Progenitor cell of endocrine pancreas (in vitro differentiated cells): ENCODE measurements at regions not wholly inside any gene's neighbourhood (a gene's known extent, or its start where the extent isn't known, plus 50 kb on each side); places are given as distances from the start of the nearest gene placed in this dataset.

Source experiments
- DNase-seq: peaks from one replicate; pipeline ENCODE4 v3.0.0; 2021; ENCODE audit warnings: low spot score; ENCODE audit not compliant: unreplicated experiment
- H3K27ac Mint-ChIP-seq: 2 replicates; pipeline ENCODE4 v1.8.0; 2021; ENCODE audit warnings: mild to moderate bottlenecking, moderate library complexity, mixed read lengths
- H3K27me3 Mint-ChIP-seq: 2 replicates; pipeline ENCODE4 v1.8.0; 2021; ENCODE audit warnings: mixed read lengths
- H3K36me3 Mint-ChIP-seq: 2 replicates; pipeline ENCODE4 v1.8.0; 2022; ENCODE audit warnings: mixed read lengths; ENCODE audit not compliant: insufficient read depth
- H3K4me1 Mint-ChIP-seq: 2 replicates; pipeline ENCODE4 v1.8.0; 2021; ENCODE audit warnings: low read depth, mixed read lengths
- H3K4me3 Mint-ChIP-seq: 2 replicates; pipeline ENCODE4 v1.8.0; 2021; ENCODE audit warnings: low read depth, mild to moderate bottlenecking, moderate library complexity, mixed read lengths
- H3K9me3 Mint-ChIP-seq: 2 replicates; pipeline ENCODE4 v1.8.0; 2021; ENCODE audit warnings: low read depth, mixed read lengths
- TF ChIP-seq, protein P1 (sequence below): fragments of 200-600 bp; sonication (generic); IDR thresholded peaks from one replicate; pipeline ENCODE4 v1.5.0; 2021; ENCODE audit warnings: antibody characterized with exemption, mild to moderate bottlenecking; ENCODE audit not compliant: unreplicated experiment

DNA sequence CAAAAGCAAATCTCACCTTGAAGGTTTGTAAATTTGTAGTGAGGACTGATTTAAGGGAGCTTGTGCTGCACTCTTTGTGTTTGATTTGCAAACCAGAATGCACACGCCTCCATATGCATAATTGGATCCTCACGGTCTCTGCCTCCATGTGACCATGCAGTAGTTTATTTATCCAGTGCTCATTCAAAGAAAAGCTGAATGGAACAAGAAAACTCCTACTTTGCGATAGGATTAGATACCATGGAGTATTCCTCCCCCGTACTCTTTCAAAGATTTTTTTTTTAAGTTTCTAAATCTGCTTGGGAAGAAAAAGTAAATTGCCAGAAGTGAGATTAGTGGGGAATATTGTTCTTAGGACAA lies 290.4 kb upstream of the TUT7 start:
- Mint-ChIP-seq H3K4me1 (peaks cover 9% of the 10 kb centered on the region), H3K27ac (no peak overlapping the region), H3K4me3 (no peak overlapping the region), H3K36me3 (no peaks in the 10 kb centered on the region), H3K9me3 (no peaks in the 10 kb centered on the region), H3K27me3 (peaks cover 61% of the 10 kb centered on the region)
- no peak for DNase-seq
- TF ChIP-seq, protein P1, sequence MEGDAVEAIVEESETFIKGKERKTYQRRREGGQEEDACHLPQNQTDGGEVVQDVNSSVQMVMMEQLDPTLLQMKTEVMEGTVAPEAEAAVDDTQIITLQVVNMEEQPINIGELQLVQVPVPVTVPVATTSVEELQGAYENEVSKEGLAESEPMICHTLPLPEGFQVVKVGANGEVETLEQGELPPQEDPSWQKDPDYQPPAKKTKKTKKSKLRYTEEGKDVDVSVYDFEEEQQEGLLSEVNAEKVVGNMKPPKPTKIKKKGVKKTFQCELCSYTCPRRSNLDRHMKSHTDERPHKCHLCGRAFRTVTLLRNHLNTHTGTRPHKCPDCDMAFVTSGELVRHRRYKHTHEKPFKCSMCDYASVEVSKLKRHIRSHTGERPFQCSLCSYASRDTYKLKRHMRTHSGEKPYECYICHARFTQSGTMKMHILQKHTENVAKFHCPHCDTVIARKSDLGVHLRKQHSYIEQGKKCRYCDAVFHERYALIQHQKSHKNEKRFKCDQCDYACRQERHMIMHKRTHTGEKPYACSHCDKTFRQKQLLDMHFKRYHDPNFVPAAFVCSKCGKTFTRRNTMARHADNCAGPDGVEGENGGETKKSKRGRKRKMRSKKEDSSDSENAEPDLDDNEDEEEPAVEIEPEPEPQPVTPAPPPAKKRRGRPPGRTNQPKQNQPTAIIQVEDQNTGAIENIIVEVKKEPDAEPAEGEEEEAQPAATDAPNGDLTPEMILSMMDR, result no peak

DNA sequence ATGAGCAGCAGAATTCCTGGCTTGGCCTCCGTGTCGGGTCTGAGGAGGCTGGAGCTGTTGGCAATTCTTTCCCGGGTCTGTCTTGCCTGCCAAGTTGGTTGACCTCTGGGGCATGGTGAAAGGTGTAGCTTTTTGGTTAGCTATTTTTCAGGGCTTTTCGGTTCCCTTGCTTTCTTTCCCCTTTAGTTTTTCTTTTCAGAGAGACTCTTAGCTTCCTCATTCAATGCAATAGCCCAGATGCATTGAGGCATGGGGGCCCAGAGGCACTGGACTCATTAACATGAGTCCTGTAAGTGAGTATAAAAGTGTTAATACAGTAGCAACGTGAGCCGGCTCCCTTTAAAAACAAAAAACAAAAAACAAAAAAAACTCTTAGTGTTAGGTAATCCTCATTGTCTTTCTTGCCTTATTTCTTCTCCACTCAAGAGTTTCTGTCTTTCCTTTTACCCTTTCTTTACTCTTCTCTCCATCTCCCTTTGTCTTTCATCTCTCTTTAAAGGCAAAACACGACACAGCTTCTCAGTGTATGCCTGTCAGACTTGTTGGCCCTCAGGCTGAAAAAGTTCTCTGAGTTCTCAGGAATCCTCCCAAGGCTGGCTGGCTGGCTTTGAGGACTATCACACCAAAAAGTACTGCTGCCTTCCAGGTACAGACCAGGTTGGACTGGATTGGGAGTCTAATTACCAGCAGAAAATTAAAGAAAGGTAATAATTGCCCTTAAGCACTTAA lies 289.9 kb upstream of the TUT7 start:
- peaks cover 12% of the 10 kb centered on the region for H3K4me1 Mint-ChIP-seq
- TF ChIP-seq, protein P1, result no peak
- no peaks in the 10 kb centered on the region for H3K9me3 Mint-ChIP-seq
- H3K36me3 Mint-ChIP-seq, result no peaks in the 10 kb centered on the region
- peaks cover 62% of the 10 kb centered on the region for H3K27me3 Mint-ChIP-seq
- no peak overlapping the region for H3K27ac Mint-ChIP-seq
- DNase-seq, result no peak
- H3K4me3 Mint-ChIP-seq, result no peak overlapping the region

DNA sequence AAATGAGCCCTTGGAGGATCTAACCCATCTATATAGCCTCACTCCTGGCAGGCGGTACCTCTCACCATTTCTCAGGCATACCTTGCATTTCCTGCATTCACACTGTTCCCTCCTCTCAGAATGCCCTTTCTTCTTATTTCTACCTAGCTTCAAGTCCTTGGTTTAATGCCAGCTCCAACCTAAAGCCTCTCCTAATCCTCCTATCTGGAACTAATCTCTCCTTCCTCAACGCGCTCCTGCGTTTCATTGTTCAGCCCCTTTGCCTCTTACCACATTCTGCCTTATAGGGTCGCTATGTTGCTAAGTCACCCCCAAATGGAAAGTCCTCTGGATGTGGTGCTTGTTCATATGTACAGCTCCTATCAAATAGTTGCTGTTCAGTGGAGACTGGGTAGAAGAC lies 288.5 kb upstream of the TUT7 start:
- H3K36me3 Mint-ChIP-seq, result no peaks in the 10 kb centered on the region
- H3K4me1 Mint-ChIP-seq, result peaks cover 12% of the 10 kb centered on the region
- H3K4me3 Mint-ChIP-seq, result no peak overlapping the region
- DNase-seq, result no peak
- no peaks in the 10 kb centered on the region for H3K9me3 Mint-ChIP-seq
- no peak overlapping the region for H3K27ac Mint-ChIP-seq
- TF ChIP-seq, protein P1, result no peak
- peaks cover 71% of the 10 kb centered on the region for H3K27me3 Mint-ChIP-seq

DNA sequence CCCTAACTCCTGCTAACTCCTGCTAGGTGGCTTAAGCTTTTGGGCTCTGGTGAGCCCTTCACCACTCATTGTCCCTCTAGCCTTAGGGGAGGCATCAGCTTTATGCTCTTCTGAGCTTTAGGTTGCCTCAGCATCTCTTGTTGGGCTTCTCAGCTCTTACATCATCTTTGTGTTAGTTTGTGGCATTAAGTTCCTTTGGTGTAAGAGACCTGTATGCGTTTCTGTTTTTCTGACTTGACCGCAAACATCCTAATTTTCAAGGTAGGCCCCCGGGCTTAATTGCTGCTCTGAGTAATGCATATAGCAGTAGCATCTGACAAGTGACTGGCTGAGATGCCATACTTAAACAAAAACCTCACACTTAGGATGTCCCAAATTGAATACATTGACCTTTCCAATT lies 287.8 kb upstream of the TUT7 start:
- H3K4me1 Mint-ChIP-seq, result peaks cover 12% of the 10 kb centered on the region
- TF ChIP-seq, protein P1, result no peak

DNA sequence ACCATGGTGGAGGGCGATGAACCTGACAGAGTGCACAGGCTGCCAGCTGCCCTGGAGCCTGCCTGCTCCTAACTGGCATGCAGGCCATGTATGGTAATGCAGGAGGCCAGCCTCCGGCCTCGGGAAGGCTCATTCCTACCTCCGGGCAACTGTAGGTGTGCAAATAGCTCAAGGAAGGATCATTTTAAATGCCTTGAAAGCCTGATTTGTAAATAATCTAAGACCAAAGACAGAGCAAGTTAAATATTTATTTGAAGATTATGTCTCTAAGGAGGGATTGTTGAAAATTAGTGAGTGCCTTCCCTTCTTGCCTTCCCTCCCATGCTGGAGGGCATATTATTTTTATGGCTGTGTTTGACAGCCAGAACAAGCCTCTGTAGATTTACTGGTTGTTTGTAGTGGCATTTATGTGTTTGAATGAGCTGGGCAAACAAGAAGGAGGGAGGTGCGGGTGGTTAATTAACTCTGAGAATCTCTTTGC lies 285.7 kb upstream of the TUT7 start:
- peak; percentile 24 for DNase-seq
- peaks cover 86% of the 10 kb centered on the region for H3K27me3 Mint-ChIP-seq
- H3K36me3 Mint-ChIP-seq, result no peaks in the 10 kb centered on the region
- H3K9me3 Mint-ChIP-seq, result no peaks in the 10 kb centered on the region
- TF ChIP-seq, protein P1, result peak; percentile 43
- H3K4me1 Mint-ChIP-seq, result peaks cover 12% of the 10 kb centered on the region
- no peak overlapping the region for H3K4me3 Mint-ChIP-seq
- H3K27ac Mint-ChIP-seq, result peak overlapping the region; percentile 12

More for the DNA sequence above, 287.8 kb upstream of the TUT7 start:
- no peak for DNase-seq
- H3K27ac Mint-ChIP-seq, result no peak overlapping the region
- no peaks in the 10 kb centered on the region for H3K9me3 Mint-ChIP-seq
- H3K27me3 Mint-ChIP-seq, result peaks cover 78% of the 10 kb centered on the region
- no peaks in the 10 kb centered on the region for H3K36me3 Mint-ChIP-seq
- no peak overlapping the region for H3K4me3 Mint-ChIP-seq
